ENCODE measurements at regions not wholly inside any gene's neighbourhood (a gene's known extent, or its start where the extent isn't known, plus 50 kb on each side); places are given as distances from the start of the nearest gene placed in this dataset.

- TF ChIP-seq EP300 (IDR thresholded peaks at IDR 0.05), result no peak
- TF ChIP-seq CTCF (IDR thresholded peaks at IDR 0.05), result no peak
- TF ChIP-seq POLR2A (IDR thresholded peaks at IDR 0.05), result no peak
These were observed 183.8 kb upstream of the NTM start for GRCh38 chr11:131186629-131187101.
